ENCODE measurements at regions not wholly inside any gene's neighbourhood (a gene's known extent, or its start where the extent isn't known, plus 50 kb on each side); places are given as distances from the start of the nearest gene placed in this dataset.

- TF ChIP-seq CTCF (IDR thresholded peaks at IDR 0.05; ENCODE audit: low read depth, low read length, missing input control), result no peak
- peak; percentile 74 for TF ChIP-seq REST (IDR thresholded peaks at IDR 0.05)
- peak; percentile 59 for TF ChIP-seq MAX (IDR thresholded peaks at IDR 0.05)
Observed at GRCh38 chr2:116450990-116451389, 1363.5 kb upstream of the DDX18 start.
